Mesodermal cell (in vitro differentiated cells): ENCODE measurements at regions not wholly inside any gene's neighbourhood (a gene's known extent, or its start where the extent isn't known, plus 50 kb on each side); places are given as distances from the start of the nearest gene placed in this dataset.
A peak's percentile ranks its signal among the peaks of the same experiment; 100 is the strongest.

Experiments
- H3K27ac ChIP-seq: 2 replicates; pipeline ENCODE4 v1.7.0; 2013; ENCODE audit warnings: mild to moderate bottlenecking, low read depth, low read length, moderate library complexity; ENCODE audit not compliant: severe bottlenecking
- H3K36me3 ChIP-seq: 2 replicates; pipeline ENCODE4 v1.7.1; 2013; ENCODE audit warnings: mild to moderate bottlenecking, low read length, moderate library complexity; ENCODE audit not compliant: control insufficient read depth, insufficient read depth
- H3K4me1 ChIP-seq: one replicate; pipeline ENCODE4 v1.7.1; 2013; ENCODE audit warnings: mild to moderate bottlenecking, low read length; ENCODE audit not compliant: insufficient read depth, control insufficient read depth, poor library complexity, severe bottlenecking
- H3K4me3 ChIP-seq: 2 replicates; pipeline ENCODE4 v1.7.0; 2013; ENCODE audit warnings: low read length, control low read depth, mild to moderate bottlenecking; ENCODE audit not compliant: insufficient read depth, poor library complexity, severe bottlenecking; ENCODE audit errors: extremely low read depth
- H3K9me3 ChIP-seq: 2 replicates; pipeline ENCODE4 v1.7.1; 2013; ENCODE audit warnings: mild to moderate bottlenecking, low read length, moderate library complexity; ENCODE audit not compliant: control insufficient read depth
- WGBS, 2 experiments: methylation state at CpG; one replicate each; pipeline ENCODE4 v1.1.5; 2013; ENCODE audit warnings: missing lambda C conversion rate in 2 of 2; ENCODE audit not compliant: insufficient coverage in 2 of 2; 5-methylcytosine and 5-hydroxymethylcytosine counted together

DNA sequence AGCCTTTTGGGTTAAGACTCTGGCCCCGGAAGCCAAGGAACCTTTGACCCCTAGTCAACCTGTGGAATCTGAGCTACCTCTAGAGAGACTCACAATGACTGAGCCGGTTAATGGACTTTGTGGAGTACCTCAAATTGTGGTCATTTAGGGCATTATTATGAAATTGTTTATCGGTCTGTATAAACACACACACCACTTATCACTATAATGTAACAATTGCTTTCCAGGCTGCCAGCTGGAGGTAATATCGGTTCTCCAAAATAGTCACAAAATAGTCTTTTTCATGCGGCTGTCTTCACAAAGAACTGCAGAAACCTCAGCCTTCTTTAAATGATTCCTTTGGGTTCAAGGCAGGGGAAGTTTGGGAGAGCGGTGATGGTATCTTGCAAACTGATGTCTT is 144.2 kb downstream of the DACT1 start:
- H3K4me3 ChIP-seq, result no peak overlapping the region
- no peak overlapping the region for H3K27ac ChIP-seq
- no peaks in the 10 kb centered on the region for H3K9me3 ChIP-seq
- peaks cover 11% of the 10 kb centered on the region for H3K4me1 ChIP-seq
- 85% methylated on average over 4 of the region's 6 CpGs; no CpG with 5 or more reads in 1 of the 2 experiments for WGBS, 2 experiments
- H3K36me3 ChIP-seq, result no peaks in the 10 kb centered on the region

DNA sequence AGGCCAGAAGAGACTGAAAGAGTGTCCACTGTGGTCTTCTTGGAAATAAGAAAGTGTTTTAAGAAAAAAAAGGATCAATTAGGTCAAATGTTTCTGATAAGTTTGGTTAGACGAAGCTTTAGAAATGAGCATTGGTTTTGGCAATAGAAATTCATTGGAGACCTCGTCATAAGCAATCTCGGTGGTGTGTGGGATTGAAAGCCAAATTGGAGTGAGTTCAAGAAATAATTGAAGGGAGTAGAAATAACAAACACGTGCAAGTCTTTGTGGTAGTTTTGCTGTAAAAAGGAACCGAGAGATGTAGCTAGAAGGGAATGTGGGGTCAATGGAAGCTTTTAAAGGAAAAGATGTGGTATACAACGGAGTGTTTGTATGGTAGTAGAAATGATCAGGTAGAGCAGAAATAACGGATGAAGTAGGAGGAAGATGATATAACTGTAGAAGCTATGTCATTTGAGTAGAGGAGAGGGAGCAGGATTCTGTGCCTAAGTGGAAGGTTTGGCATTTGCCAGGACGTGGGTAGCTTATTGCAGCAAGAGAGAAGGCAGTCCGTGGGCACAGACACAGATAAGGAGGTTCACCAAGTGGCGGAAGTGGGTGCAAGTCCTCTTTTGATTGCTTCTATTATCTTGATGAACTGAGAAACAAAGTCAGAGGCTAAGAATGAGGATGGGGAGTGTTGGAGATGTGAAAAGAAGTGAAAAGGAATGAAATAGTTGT is 146.2 kb downstream of the DACT1 start:
- Histone ChIP-seq H3K36me3 (no peaks in the 10 kb centered on the region), H3K4me1 (no peaks in the 10 kb centered on the region), H3K9me3 (no peaks in the 10 kb centered on the region), H3K27ac (no peak overlapping the region), H3K4me3 (no peak overlapping the region)
- 87% methylated on average over 10 of the region's 10 CpGs for WGBS, 2 experiments

DNA sequence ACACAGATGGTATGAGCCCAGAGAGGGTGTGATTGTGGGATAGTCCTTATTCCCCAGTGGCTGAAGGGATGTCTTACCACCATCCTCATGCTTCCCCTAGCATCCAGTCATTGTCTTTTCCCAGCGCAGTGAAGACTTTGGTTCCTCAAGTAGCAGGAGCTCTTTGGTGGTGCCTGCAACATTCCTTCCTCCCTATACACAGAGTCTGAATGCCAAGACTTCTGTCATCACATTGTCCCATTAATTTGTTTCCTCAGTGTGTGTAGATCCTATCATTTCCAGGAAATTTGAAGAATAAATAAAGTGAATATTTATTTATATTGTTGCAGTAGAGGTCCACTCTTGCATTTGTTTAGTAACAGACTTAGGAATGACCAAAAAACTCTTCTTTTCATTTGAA is 147.2 kb downstream of the DACT1 start:
- Histone ChIP-seq H3K9me3 (no peaks in the 10 kb centered on the region), H3K4me1 (no peaks in the 10 kb centered on the region), H3K4me3 (no peak overlapping the region), H3K36me3 (no peaks in the 10 kb centered on the region), H3K27ac (no peak overlapping the region)
- 100% methylated on average over 1 of the region's 1 CpG for WGBS, 2 experiments

DNA sequence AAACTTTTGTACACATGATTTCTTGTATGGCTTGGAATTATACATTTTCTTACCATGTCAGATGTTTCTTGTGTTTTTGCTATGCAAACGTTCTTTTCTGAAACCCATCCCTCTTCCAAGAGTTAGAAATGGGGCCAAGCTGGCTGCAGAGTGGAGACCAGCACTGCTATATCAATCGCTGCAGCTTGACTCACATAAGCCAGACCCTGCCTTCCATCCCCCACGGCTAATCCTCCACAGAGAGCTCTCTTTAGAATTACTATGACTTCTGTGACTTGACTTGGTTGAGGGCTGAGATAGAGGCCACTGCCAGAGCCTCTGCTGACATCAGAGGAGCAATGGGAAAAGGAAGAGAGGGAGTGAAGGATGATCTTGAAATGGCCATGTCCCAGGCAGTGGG is 147.9 kb downstream of the DACT1 start:
- no CpG with 5 or more reads among the region's 3 CpGs for WGBS, 2 experiments
- no peak overlapping the region for H3K4me3 ChIP-seq
- peak overlapping the region; percentile 47 for H3K27ac ChIP-seq
- H3K36me3 ChIP-seq, result no peaks in the 10 kb centered on the region
- no peaks in the 10 kb centered on the region for H3K4me1 ChIP-seq
- H3K9me3 ChIP-seq, result no peaks in the 10 kb centered on the region

DNA sequence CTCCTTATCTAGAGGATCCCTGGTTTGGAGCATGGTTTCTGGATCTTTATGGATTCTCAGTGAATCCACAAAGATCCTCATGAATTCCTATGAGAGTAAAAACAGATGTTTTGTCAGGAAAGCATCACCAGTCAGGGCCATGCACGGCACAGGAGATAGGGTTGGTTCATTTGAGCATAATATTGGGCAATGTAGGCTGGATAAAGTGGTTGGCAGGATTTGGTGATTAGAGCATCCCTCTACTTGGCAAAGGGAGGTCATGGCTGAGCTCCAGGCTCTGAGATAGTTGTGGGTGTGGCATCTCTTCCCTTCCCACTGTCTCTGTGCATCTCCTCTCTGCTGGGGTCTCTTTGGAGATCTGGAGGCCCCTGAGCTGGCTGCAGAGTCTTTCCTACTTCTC is 149.8 kb downstream of the DACT1 start:
- Histone ChIP-seq H3K4me1 (no peaks in the 10 kb centered on the region), H3K4me3 (no peak overlapping the region), H3K9me3 (no peaks in the 10 kb centered on the region), H3K36me3 (no peaks in the 10 kb centered on the region), H3K27ac (no peak overlapping the region)
- WGBS, 2 experiments, result 89 to 100% methylated on average over 1 of the region's 1 CpG

DNA sequence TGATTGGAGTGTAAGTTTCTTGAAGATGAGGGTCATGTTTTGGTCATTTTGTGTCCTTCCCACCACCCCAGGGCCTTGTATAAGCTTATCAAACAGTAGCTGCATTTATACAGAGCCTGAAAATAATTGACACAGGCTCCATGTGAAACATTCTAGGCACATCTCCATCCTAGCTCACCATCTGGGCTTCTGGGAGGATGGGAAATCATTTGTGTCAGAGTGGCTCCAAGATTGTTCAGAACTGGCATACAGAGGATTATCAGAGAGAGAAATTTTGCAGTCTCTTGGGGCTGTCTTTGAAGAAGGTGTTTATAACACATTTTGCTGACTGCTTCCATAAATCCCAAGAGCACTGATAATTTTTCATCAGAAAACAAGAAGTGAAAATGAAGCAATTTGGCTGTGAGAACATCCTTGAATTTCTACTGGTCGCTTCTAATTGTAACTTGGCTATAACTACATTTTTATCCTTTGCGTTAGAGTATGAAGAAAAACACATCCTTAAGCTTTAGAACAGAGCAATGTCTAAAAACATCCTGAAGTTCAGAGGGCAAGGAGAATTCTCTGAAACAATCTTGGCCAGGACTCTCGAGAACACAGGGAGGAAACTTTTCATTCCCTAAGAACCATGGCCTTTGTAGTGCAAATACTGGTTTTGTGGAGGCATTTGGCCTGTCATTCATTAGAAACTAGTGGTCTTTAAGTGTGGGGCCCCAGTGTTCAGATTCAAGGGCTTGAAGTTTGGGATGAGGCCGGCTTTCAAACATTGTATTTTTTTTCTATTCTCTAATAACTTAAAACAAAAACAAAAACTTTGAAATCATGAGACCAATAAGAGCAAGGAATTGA is 151.1 kb downstream of the DACT1 start:
- H3K36me3 ChIP-seq, result no peaks in the 10 kb centered on the region
- H3K4me3 ChIP-seq, result no peak overlapping the region
- 25% methylated on average over 2 of the region's 4 CpGs; no CpG with 5 or more reads in 1 of the 2 experiments for WGBS, 2 experiments
- no peak overlapping the region for H3K27ac ChIP-seq
- no peaks in the 10 kb centered on the region for H3K4me1 ChIP-seq
- no peaks in the 10 kb centered on the region for H3K9me3 ChIP-seq

DNA sequence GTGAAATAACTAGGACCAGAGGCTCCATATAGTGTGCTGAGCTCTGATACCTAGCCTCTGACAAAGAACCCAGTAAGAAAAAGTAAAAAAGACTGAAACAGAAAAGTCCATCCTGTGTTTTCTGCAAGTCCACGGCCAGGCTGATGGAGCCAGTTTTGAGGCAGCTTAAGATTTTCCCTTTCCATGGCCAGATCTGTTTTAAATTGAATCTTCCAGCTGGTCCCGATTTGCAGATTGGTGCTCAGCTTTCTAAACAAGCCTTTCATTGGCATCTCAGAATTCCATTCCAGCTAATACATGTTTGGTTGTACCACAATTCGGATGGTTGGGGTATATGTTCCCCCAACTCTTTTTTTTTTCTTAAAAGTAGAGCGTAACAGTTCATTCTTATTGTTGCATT is 152.0 kb downstream of the DACT1 start:
- H3K4me3 ChIP-seq, result no peak overlapping the region
- H3K4me1 ChIP-seq, result no peaks in the 10 kb centered on the region
- WGBS, 2 experiments, result 78 to 79% methylated on average over 2 of the region's 4 CpGs
- no peak overlapping the region for H3K27ac ChIP-seq
- no peaks in the 10 kb centered on the region for H3K9me3 ChIP-seq
- H3K36me3 ChIP-seq, result no peaks in the 10 kb centered on the region

DNA sequence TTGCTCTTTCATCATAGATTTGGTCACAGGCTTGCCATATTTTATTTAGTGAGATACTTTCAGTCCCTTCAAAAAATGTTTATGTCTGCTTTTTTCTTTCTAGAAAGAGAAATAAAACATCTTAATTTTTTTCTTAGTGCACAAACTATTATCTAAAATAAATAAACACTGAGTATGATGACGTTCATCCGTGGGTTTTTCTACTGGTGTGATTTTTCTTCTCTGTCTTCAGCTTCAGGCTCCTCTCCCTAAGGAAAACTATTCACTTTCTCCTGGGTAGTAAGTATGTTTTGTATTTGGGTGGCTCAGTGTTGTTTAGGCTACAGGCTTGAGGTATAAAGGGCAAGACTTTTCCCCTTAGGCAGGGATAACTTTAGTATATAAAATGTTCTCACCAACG is 154.7 kb downstream of the DACT1 start:
- Histone ChIP-seq H3K9me3 (no peaks in the 10 kb centered on the region), H3K27ac (no peak overlapping the region), H3K36me3 (no peaks in the 10 kb centered on the region), H3K4me3 (no peak overlapping the region), H3K4me1 (no peaks in the 10 kb centered on the region)
- WGBS, 2 experiments, result no CpG with 5 or more reads among the region's 3 CpGs

DNA sequence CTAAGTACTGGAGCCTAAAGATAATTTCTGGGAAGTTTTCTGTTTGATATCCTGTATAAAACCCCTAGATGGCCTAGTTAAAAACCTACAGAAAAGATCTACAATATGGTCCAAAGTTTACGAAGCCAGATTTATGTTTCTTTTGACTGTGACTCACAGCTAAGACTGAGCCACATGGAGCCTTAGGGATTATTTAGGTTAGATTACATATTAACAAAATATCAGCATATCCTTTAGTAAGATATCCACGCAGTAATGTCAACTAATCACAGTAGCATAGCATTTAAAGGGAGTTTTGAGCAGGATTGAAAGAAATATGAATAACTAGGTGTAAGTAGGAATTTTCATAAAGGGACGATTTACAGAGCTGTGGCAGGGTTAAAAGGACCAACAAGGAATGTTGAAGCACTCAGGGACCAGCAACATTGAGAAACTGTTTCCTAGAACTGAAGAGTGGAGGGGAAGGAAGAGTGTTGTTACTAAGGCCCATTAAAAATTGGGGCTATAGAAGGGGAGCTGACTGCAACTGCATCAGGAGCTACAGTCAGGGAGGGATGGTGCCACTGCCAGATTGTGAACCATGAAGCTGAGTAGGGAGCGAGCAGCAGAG is 155.5 kb downstream of the DACT1 start:
- WGBS, 2 experiments, result 78 to 94% methylated on average over 2 of the region's 4 CpGs
- Histone ChIP-seq H3K36me3 (no peaks in the 10 kb centered on the region), H3K27ac (no peak overlapping the region), H3K4me3 (no peak overlapping the region), H3K4me1 (no peaks in the 10 kb centered on the region), H3K9me3 (no peaks in the 10 kb centered on the region)

DNA sequence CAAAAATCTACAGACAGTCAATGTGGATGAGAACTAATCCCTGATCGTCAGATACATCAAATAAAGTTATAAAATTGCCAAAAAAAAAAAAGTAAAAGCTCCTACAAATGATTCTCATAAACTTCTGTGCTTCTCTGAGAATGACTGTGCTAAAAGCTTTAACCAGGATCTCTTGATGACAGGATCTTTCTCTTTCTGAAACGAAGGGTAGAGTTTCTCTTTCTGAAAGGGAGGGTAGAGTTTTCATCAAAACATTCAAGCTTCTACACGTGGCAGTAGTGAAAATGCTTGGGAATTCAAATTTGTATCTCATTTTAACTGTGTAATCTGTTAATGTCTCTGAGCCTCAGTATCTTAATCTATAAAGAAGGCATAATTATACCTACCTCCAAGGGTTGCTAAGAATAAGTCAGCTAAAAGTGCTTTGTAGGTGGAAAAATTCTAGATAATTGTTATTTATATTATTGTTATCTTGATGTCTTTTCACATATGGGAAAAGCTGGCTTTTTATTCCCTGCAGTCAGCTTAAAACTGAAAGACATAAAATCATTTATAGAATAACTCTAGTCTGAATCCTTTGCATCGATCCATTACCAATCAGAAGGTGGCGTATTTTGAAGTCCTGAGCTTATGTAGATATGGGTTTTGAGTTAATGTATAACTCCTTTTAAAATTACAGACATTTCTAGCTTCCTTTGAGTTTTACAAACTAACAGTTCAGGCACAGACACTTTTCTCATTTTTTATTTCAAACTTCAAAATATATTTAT is 157.4 kb downstream of the DACT1 start:
- 80% methylated on average over 1 of the region's 5 CpGs; no CpG with 5 or more reads in 1 of the 2 experiments for WGBS, 2 experiments
- Histone ChIP-seq H3K4me1 (no peaks in the 10 kb centered on the region), H3K9me3 (no peaks in the 10 kb centered on the region), H3K27ac (no peak overlapping the region), H3K36me3 (no peaks in the 10 kb centered on the region), H3K4me3 (no peak overlapping the region)
